Right renal pelvis (tissue), 4 donors: ENCODE measurements at regions not wholly inside any gene's neighbourhood (a gene's known extent, or its start where the extent isn't known, plus 50 kb on each side); places are given as distances from the start of the nearest gene placed in this dataset.
"Not testable (repeated sequence)": the region's sequence is repeated elsewhere in the genome, so short reads cannot be mapped to it uniquely, and the experiment has no call there.

Source experiments
- DNase-seq, 4 donors: peaks; one replicate each; pipeline ENCODE4 v3.0.0-alpha.2; 2013; ENCODE audit warnings: low read depth in 4 of 4, low spot score in 3 of 4, missing footprints in 1 of 4

DNA sequence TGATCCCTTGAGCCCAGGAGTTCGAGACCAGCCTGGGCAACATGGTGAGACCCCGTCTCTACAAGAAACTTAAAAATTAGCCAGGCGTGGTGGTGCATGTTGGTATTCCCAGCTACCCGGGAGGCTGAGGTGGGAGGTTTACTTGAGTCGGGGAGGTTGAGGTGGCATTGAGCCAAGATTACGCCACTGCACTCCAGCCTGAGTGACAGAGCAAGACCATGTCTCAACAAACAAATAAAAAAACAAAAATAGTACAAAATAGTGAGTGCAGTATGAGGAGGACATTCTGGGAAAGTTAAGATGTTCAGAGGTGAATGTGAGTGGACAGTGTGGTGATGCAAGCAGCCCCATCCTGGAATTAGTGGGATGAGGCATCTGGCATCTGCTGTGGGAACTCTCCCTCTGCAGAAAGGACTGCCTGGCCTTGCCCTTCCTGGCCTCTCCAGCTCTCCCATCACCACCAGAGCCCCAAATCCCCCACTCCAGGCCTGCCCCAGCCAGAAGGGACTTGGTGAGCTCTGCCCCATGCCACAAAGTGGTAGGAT lies 96.6 kb upstream of the PARD3 start:
- no peak for DNase-seq

DNA sequence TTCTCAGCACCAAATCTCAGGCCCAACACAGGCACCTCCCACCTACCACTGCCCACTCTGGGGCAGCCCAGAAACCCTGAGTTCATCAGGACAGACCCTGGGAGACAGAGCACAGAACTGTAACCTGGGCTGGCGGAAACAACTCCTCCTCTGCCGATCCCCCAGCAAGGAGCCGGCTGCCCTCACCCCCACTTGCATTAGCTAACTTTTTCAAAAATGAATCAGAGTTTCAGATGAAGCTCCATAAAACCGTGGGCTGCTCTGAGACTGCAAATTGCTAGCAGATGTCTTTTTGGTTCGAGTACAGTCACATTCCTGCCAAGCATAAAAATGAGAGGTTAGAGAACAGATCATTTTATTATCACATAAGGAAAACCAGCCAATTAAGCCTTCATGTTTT lies 93.4 kb upstream of the PARD3 start:
- no peak for DNase-seq

DNA sequence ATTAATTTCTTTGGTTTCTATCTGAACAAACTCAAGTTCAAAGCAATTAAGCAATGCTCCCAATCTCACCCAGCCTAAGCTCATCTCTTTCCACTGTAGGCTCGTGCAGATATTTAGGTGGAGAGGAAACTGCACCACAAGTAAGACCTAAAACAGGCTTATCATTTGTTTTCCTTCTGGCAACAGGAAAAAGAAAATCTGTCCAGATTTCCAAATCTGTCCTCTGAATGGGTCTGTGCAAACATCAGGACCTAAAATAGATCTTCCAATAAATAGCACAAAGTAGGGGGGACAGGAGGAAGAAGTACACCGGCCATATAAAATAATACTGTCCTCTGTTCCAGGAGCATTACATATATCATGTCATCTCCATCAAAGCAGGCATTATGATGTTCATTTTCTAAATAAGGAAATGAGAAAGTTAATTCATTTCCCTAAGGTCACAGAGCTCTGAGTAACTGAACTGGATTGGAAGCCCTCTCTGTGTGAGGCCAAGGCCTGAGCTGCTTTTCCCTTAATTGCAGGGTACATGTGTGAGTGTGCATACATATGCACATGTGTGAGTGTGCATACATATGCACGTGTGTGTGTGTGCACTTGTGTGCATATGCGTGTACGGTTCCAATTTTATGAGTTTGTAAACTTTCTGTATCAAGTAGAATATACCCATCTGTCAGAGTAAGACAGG lies 92.8 kb upstream of the PARD3 start:
- no peak for DNase-seq

GRCh38 chr10:34906067-34906965 lies 91.2 kb upstream of the PARD3 start:
- DNase-seq, result peak; percentile 54 to 74 (median 64)

DNA sequence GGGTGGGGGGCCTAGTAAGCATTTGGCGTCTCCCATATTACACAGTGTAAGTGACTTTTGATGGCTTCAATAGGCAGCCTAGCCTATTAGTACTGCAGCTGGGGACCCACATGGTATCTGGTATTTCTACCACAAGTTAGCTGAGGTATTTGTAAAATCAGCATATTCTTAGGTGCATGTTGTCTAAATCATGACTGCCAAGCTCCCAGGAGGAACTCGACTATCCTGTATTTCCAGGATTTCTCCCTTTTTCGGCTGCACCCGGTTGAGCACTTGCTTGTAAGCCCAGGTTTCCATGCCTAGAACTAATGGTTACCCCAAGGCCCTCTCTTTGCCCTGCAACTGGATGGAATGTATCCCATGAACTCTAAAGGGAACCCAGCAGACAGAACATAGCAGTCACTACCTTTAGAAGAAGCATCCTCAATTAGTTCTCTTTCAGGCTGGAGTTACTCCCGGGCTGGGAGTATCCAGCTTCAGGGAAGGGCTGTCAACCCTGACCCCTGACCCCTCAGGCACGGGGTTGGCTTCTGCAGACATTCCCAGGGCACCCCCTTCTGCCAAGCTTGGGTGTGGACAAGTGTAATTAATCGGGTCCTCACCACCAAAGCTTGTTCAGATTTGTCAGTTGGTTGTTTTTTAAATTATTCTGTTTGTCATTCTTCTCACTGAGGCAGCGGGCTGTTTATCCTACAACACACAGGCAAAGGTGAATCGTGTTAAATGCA lies 90.3 kb upstream of the PARD3 start:
- DNase-seq, result no peak

GRCh38 chr10:34904191-34904590 lies 89.1 kb upstream of the PARD3 start:
- no peak for DNase-seq

GRCh38 chr10:34899161-34899560 lies 84.1 kb upstream of the PARD3 start:
- no peak for DNase-seq

- DNase-seq, result no peak
These were observed 80.9 kb upstream of the PARD3 start for GRCh38 chr10:34895977-34896376.

DNA sequence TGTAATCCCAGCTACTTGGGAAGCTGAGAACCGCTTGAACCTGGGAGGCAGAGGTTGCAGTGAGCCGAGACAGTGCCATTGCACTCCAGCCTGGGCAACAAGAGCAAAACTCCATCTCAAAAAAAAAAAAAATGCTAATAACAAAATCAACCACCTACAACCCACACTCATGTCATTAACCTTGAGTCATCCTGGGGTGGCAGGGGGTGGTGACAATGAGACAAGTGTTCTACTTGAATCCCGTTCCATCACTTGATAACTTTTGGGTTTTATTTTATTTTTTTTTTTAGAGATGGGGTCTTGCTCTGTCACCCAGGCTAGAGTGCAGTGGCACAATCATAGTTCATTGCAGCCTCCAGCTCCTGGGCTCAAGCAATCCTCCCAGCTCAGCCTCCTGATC lies 80.0 kb upstream of the PARD3 start:
- not testable (repeated sequence) for DNase-seq

- DNase-seq, result not testable (repeated sequence)
These were observed 77.4 kb upstream of the PARD3 start for GRCh38 chr10:34892521-34892920.

DNA sequence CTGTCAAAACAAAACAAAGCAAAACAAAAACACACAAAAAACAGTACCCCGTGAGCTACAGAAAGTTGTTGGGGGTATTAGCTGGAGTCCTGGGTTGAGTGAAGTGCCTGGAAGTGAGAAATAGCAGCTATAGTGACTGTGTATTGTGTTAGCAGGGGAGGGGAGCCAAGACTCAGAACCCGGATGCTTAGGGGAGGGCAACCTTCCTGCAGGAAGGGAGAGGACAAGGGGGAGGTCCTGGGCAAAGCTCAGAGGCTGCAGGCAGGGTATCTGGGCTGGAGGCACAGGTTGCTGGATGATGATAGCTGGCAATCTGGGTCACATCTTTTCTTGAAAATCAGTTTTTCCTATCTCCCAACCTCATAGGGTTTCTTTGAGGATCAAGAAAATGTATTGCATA lies 75.8 kb upstream of the PARD3 start:
- DNase-seq, result no peak

DNA sequence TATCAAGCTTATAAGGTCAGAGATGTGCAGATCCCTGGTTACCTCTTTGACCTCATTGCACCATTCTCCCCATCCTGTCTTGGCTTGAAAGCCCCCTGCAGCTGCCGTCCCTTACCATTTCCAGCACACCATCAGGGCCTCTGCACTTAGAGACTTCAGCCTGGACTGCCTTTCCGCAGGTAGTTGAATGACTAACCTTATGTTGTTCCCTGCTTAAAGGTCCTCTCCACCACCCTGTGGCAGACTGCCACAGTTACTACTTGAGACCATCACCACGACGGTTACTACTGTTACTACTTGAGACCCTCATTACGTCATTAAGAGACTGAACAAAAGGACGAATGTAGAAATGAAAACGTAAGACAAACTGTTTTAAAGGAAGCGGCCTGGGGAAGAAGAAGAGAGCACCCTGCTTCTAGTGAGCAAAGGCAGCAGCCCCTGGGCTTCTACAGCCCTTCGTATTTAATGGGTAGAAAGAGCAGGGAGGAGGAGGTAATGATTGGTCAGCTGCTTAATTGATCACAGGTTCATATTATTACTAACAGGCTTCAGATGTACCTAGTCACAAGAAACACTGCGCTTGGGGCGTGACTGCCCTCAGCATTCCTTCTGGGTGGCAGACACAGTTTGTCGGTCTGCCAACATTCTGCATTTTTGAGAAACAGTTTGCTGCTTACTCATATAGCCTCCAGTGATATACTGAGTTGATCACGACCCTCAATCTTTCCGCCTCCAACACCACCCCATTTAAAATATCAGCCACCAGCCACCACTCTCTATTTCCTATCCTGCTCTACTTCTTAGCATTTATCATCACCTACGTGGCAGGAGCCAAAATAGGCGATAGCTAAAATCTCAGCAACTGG lies 74.1 kb upstream of the PARD3 start:
- DNase-seq, result no peak

DNA sequence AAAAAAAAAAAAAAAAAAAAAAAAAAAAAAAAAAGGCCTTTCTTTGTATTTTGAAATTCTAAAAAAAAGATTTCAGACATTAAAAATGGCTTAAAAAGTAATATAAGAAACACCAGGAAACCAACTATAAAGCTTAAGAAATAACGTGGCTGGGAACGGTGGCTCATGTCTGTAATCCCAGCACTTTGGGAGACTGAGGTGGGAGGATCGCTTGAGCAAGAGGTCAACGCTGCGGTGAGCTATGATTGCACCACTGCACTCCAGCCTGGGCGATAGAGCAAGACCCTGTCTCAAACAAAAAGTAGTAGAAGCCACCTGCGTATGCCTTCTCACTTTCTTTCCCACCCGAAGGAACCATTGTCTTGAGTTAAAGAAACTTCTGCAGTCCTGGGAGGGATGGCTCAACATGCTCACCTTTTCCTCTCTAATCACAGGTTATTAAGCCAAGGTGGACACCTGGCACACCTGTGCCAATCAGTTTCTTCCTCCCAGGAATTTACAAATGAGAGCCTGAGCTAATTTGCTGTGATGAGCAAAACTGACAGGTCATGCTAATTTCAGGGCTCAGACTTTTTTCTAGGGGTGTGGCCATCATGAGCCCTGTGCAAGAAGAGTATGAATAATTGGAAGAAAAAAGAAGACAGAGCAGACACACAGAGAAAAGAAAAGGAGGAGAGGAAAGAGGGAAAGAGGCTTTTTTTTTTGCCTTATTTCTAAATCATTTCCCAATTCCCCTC lies 72.0 kb upstream of the PARD3 start:
- no peak for DNase-seq

DNA sequence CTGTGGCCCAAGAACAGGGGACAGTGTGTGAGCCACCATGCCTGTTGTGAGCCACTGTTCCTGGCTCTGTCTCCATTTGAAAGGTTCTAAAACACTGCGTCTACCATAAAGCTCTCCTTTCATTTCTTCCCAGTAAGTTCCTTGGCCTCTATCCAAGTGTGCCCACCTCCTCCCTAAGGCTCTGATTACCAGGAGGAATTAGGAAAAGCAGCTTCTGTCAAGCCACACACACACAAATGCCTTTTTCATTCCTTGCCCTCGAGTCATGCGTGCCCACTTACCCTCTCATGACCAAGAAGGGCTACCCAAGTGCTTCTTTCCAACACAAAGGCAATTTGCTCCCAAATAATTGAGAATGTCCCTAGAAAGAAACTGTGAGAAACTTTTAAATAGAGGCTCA lies 70.8 kb upstream of the PARD3 start:
- no peak for DNase-seq

DNA sequence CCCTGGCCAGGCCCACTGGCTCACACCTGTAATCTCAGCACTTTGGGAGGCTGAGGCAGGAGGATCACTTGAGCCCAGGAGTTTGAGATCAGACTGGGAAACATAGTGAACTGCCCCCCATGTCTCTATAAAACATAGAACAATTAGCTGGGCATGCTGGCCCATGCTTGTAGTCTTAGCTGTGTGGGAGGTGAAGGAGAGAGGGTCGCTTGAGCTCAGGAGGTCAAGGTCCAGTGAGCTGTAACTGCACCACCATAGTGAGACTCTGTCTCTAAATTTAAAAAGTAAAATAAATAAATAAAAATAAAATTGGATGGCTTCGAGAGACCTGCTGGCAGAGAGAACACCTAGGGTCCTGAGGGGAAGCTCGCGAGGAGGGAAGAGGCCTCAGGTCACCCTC lies 69.9 kb upstream of the PARD3 start:
- no peak for DNase-seq

DNA sequence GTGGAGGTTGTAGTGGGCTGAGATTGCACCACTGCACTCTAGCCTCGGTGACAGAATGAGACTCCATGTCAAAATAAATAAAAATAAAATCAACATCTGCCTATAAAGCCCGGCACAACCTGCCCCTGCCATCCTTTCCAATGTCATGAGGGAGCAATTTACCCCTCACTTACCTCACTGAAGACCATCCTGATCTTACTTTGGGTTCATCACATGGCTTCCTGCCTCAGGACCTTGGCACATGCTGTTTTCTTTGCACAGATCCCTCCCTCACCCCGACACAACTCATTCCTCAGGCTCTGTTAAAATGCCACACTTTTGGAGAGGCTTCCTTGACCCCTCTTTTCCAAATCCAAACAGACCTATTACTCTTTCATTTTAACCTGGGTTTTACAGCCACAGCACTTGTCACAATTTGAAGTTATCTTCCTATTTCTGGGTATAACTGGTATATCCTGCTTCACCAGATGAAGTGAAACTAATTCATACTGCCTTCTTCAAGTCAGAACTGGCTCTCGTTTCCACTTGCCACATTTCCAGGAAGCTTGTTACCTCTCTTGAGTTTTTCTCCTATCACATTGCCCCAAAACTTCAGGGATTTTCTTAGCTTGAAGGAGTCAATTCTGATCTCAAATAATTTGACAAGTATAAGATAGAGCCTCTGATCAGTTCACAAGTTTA lies 69.3 kb upstream of the PARD3 start:
- DNase-seq, result no peak

DNA sequence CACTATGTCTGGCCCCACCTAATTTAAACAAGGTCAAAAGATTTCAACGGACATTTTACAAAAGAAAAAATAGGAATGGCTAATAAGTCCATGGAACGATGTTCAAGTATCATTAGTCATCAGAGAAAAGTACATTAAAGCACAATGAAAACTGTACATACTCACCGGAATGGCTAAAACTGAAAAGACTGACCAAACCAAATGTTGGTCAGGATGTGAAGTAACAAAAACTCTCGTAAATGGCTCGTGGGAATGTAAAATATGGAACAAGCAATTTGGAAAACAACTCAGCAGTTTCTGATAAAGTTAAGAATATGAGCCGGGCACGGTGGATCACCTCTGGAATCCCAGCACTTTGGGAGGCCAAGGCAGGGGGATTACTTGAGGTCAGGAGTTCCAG lies 65.7 kb upstream of the PARD3 start:
- DNase-seq, result no peak

GRCh38 chr10:34878651-34879050 lies 63.6 kb upstream of the PARD3 start:
- not testable (repeated sequence) for DNase-seq

DNA sequence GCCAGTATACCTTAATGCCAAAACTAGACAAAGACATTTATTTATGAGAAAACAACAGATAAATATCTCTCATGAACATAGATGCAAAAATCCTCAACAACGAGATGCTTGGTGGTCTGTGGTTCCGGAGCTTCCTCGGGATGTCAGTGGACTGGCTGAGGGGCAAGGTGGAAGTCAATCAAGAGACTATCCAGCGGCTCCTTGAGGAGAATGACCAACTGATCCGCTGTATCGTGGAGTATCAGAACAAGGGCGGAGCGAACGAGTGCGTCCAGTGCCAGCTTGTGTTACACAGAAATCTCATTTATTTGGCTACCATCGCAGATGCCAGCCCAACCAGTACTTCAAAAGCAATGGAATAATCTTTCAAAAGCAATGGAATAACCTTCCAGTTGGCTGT lies 60.0 kb upstream of the PARD3 start:
- DNase-seq, result no peak
